Temporal lobe (tissue), 1 donor: ENCODE measurements at regions not wholly inside any gene's neighbourhood (a gene's known extent, or its start where the extent isn't known, plus 50 kb on each side); places are given as distances from the start of the nearest gene placed in this dataset. TPM values are rescaled to one million over a fixed set of nuclear protein-coding genes. Genes with fewer than 3 reads are reported as not detected.

Source experiments
- small RNA-seq: library from RNA; depleted of rRNA; stranded (forward); fragments of <200 nt; gene quantifications from one replicate; pipeline ENCODE3, GENCODE V24; 2014; ENCODE audit warnings: low replicate concordance

Small RNA genes lying in the stretch of these regions (small RNA-seq; reads per million reads assigned to genes)
- gene AC026951.2: not detected
- gene RF00425: not detected
